Ishikawa (cell line): ENCODE measurements at regions not wholly inside any gene's neighbourhood (a gene's known extent, or its start where the extent isn't known, plus 50 kb on each side); places are given as distances from the start of the nearest gene placed in this dataset.

Experiments
- CEBPB ChIP-seq: IDR thresholded peaks from 2 replicates; pipeline ENCODE4 v1.6.1; 2012
- CREB1 ChIP-seq: IDR thresholded peaks from 2 replicates; pipeline ENCODE4 v1.6.1; 2012; ENCODE audit warnings: low read depth
- EGR1 ChIP-seq: IDR thresholded peaks from 2 replicates; pipeline ENCODE4 v1.6.1; 2012
- EP300 ChIP-seq: IDR thresholded peaks from 2 replicates; pipeline ENCODE4 v1.6.1; 2012; ENCODE audit warnings: borderline replicate concordance
- FOXM1 ChIP-seq: IDR thresholded peaks from 2 replicates; pipeline ENCODE4 v1.6.1; 2012; ENCODE audit warnings: low read depth, borderline replicate concordance
- NFIC ChIP-seq: IDR thresholded peaks from 2 replicates; pipeline ENCODE4 v1.6.1; 2012
- RAD21 ChIP-seq: IDR thresholded peaks from 2 replicates; pipeline ENCODE4 v1.6.1; 2012; ENCODE audit warnings: low read depth
- TAF1 ChIP-seq: IDR thresholded peaks from 2 replicates; pipeline ENCODE4 v1.6.1; 2012; ENCODE audit warnings: low read depth, mild to moderate bottlenecking
- TCF12 ChIP-seq: IDR thresholded peaks from 2 replicates; pipeline ENCODE4 v1.6.1; 2012; ENCODE audit warnings: low read depth
- TEAD4 ChIP-seq: IDR thresholded peaks from 2 replicates; pipeline ENCODE4 v1.6.1; 2012
- YY1 ChIP-seq: IDR thresholded peaks from 2 replicates; pipeline ENCODE4 v1.6.1; 2012; ENCODE audit warnings: low read depth
- TF ChIP-seq, protein P1 (sequence below): IDR thresholded peaks from 2 replicates; pipeline ENCODE4 v1.6.1; 2012
- TF ChIP-seq, protein P2 (sequence below): IDR thresholded peaks from 2 replicates; pipeline ENCODE4 v1.6.1; 2012
- TF ChIP-seq, protein P3 (sequence below): IDR thresholded peaks from 2 replicates; pipeline ENCODE4 v1.6.1; 2012; ENCODE audit warnings: low read depth, mild to moderate bottlenecking

GRCh38 chr2:106285237-106285829 lies 91.2 kb upstream of the UXS1 start:
- TF ChIP-seq CREB1: no peak
- TF ChIP-seq, protein P1, sequence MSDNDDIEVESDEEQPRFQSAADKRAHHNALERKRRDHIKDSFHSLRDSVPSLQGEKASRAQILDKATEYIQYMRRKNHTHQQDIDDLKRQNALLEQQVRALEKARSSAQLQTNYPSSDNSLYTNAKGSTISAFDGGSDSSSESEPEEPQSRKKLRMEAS: no peak
- TF ChIP-seq, protein P2, sequence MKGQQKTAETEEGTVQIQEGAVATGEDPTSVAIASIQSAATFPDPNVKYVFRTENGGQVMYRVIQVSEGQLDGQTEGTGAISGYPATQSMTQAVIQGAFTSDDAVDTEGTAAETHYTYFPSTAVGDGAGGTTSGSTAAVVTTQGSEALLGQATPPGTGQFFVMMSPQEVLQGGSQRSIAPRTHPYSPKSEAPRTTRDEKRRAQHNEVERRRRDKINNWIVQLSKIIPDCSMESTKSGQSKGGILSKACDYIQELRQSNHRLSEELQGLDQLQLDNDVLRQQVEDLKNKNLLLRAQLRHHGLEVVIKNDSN: no peak
- no peak for TF ChIP-seq TCF12
- TF ChIP-seq YY1: no peak
- TF ChIP-seq NFIC: no peak
- TF ChIP-seq FOXM1: no peak
- TF ChIP-seq TEAD4: no peak
- no peak for TF ChIP-seq EP300
- no peak for TF ChIP-seq EGR1
- TF ChIP-seq, protein P3, sequence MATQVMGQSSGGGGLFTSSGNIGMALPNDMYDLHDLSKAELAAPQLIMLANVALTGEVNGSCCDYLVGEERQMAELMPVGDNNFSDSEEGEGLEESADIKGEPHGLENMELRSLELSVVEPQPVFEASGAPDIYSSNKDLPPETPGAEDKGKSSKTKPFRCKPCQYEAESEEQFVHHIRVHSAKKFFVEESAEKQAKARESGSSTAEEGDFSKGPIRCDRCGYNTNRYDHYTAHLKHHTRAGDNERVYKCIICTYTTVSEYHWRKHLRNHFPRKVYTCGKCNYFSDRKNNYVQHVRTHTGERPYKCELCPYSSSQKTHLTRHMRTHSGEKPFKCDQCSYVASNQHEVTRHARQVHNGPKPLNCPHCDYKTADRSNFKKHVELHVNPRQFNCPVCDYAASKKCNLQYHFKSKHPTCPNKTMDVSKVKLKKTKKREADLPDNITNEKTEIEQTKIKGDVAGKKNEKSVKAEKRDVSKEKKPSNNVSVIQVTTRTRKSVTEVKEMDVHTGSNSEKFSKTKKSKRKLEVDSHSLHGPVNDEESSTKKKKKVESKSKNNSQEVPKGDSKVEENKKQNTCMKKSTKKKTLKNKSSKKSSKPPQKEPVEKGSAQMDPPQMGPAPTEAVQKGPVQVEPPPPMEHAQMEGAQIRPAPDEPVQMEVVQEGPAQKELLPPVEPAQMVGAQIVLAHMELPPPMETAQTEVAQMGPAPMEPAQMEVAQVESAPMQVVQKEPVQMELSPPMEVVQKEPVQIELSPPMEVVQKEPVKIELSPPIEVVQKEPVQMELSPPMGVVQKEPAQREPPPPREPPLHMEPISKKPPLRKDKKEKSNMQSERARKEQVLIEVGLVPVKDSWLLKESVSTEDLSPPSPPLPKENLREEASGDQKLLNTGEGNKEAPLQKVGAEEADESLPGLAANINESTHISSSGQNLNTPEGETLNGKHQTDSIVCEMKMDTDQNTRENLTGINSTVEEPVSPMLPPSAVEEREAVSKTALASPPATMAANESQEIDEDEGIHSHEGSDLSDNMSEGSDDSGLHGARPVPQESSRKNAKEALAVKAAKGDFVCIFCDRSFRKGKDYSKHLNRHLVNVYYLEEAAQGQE: no peak
- TF ChIP-seq RAD21: no peak
- TF ChIP-seq TAF1: no peak
- TF ChIP-seq CEBPB: no peak
